GM13976 (cell line): ENCODE measurements at regions not wholly inside any gene's neighbourhood (a gene's known extent, or its start where the extent isn't known, plus 50 kb on each side); places are given as distances from the start of the nearest gene placed in this dataset.

ENCODE experiments used
- DNase-seq: peaks from one replicate; pipeline ENCODE4 v3.0.0; 2012; ENCODE audit warnings: low spot score
- CTCF ChIP-seq: IDR thresholded peaks from 2 replicates; pipeline ENCODE4 v1.5.1; 2012; ENCODE audit warnings: borderline replicate concordance, mild to moderate bottlenecking; ENCODE audit not compliant: insufficient read depth; ENCODE audit errors: extremely low read depth, missing control alignments, control extremely low read depth
- in situ Hi-C: fragments of 300-500 bp; cut with MboI; formaldehyde crosslinking; loops from one replicate; pipeline ENCODE4 v1.12.0; 2022; ENCODE audit warnings: low sequenced_read_pairs, mixed read lengths, inconsistent platforms; ENCODE audit not compliant: unreplicated experiment

GRCh38 chr5:88474574-88474973 lies 205.9 kb upstream of the TMEM161B start:
- no peak for TF ChIP-seq CTCF
- no peak for DNase-seq

DNA sequence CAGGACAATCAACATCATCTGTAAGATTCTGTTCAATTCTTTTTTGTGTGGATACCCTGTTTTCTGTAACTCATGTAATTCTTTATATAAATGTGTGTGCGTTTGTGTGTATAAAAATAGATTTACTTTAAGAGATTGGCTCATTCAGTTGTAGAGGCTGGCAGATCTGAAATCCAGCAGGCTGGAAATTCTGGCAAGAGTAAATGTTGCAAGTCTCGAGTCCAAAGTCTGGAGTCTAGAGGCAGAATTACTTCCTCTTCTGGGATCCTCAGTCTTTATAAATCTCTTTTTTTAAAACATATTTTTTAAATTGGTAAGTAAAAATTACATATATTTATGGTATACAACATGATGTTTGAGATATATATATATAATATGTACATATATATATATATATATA lies 202.1 kb upstream of the TMEM161B start:
- no peak for TF ChIP-seq CTCF
- DNase-seq = no peak
- in situ Hi-C loops = no loop called here

More at GRCh38 chr5:88474574-88474973, 205.9 kb upstream of the TMEM161B start:
- in situ Hi-C loops = no loop called here

- TF ChIP-seq CTCF = no peak
- in situ Hi-C loops = no loop called here
- DNase-seq = no peak
Measured at GRCh38 chr5:88459971-88460370, 191.3 kb upstream of the TMEM161B start.

GRCh38 chr5:88452820-88453219 lies 184.2 kb upstream of the TMEM161B start:
- no peak for TF ChIP-seq CTCF
- in situ Hi-C loops = no loop called here
- DNase-seq = no peak

GRCh38 chr5:88450239-88450638 lies 181.6 kb upstream of the TMEM161B start:
- no peak for TF ChIP-seq CTCF
- in situ Hi-C loops = no loop called here
- DNase-seq = no peak

DNA sequence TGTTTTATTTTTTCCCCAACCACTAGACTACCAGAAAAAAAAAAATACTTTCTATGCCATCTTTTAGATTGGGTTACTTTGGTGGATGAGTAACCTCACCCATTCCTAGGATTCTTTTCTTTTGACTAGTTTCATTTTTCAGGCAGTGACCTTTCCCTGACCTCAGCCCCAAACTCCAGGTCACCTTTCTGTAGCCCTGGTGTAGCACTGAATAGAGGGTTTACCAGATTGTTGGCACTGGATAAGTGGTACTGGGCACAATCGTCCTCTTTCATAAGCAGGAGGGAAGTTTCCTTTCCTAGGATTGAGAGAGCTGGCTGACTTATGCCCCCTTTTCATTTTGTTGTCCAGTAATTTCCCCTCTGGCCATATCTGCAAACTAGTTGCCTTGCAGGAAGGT lies 169.4 kb upstream of the TMEM161B start:
- no peak for DNase-seq
- no peak for TF ChIP-seq CTCF
- in situ Hi-C loops = no loop called here

DNA sequence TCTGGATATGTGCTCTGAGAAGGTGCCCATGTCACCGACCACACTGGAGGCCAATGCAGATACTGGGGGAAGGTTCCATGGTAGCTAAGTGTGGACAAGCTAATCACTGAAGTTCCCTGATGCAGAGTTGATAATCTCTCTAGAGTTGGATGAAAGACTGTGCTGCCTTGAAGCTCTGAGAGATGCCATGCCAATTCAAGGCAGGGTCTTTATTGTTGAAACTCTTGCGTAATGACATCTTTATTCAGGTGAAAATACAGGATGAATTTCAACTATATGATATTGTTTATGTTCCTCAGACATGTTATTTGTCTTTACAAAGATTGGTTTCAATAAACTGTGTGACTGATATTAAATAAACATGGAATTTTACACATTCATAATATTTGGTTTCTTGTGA lies 167.6 kb upstream of the TMEM161B start:
- DNase-seq = no peak
- no peak for TF ChIP-seq CTCF
- in situ Hi-C loops = no loop called here
